ENCODE measurements at regions not wholly inside any gene's neighbourhood (a gene's known extent, or its start where the extent isn't known, plus 50 kb on each side); places are given as distances from the start of the nearest gene placed in this dataset.

GRCh38 chr7:57204411-57204811 lies 72.2 kb upstream of the ZNF479 start:
- TF ChIP-seq ZNF274 (IDR thresholded peaks at IDR 0.05; ENCODE audit: low read depth, low read length) (no peak), SUZ12 (IDR thresholded peaks at IDR 0.05; ENCODE audit: extremely low read depth, insufficient read depth, insufficient read length) (no peak), YY1 (IDR thresholded peaks at IDR 0.05; ENCODE audit: insufficient read depth, insufficient read length) (no peak)
- Histone ChIP-seq H3K9ac (ENCODE audit: insufficient read length, low read depth) (no peak overlapping the region), H3K36me3 (ENCODE audit: insufficient read depth, insufficient read length, low read length) (no peaks in the 10 kb centered on the region), H3K4me3 (ENCODE audit: insufficient read length, low read depth) (no peak overlapping the region), H3K4me1 (ENCODE audit: insufficient read depth, insufficient read length) (no peaks in the 10 kb centered on the region), H3K9me3 (ENCODE audit: insufficient read depth, low read length) (no peaks in the 10 kb centered on the region), H3K27me3 (ENCODE audit: insufficient read depth, insufficient read length) (no peaks in the 10 kb centered on the region)
- DNase-seq (ENCODE audit: low read depth, low spot score): no peak

- Histone ChIP-seq H3K36me3 (ENCODE audit: insufficient read depth, insufficient read length, low read length) (no peaks in the 10 kb centered on the region), H3K9me3 (ENCODE audit: insufficient read depth, low read length) (no peaks in the 10 kb centered on the region), H3K4me3 (ENCODE audit: insufficient read length, low read depth) (no peak overlapping the region), H3K4me1 (ENCODE audit: insufficient read depth, insufficient read length) (no peaks in the 10 kb centered on the region), H3K9ac (ENCODE audit: insufficient read length, low read depth) (no peak overlapping the region), H3K27me3 (ENCODE audit: insufficient read depth, insufficient read length) (no peaks in the 10 kb centered on the region)
- no peak for TF ChIP-seq ZNF274 (IDR thresholded peaks at IDR 0.05; ENCODE audit: low read depth, low read length)
- DNase-seq (ENCODE audit: low read depth, low spot score): no peak
Observed at GRCh38 chr7:57205000-57205399, 72.8 kb upstream of the ZNF479 start.

DNA sequence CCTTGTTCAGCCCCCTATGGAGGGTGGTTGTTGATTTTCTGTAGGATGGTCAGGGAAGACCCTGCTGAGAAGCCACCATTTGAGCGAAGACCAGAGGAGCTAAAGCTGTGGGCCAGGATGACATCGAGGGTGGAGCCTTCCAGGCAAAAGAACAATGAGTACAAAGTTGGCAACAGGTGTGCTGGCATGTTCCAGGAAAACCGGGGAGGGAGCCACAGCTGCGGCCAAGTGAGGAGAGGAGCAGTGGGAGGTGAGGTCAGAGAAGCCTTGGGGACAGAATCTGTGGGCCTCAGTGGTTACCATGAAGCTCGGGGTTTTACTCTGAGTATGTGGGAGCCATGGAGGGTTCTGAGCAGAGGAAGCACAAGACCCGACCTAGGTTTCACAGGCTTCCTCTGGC lies 75.6 kb upstream of the ZNF479 start:
- Histone ChIP-seq H3K9me3 (ENCODE audit: insufficient read depth, low read length) (no peaks in the 10 kb centered on the region), H3K27me3 (ENCODE audit: insufficient read depth, insufficient read length) (peaks cover 10% of the 10 kb centered on the region), H3K4me1 (ENCODE audit: insufficient read depth, insufficient read length) (no peaks in the 10 kb centered on the region), H3K9ac (ENCODE audit: insufficient read length, low read depth) (no peak overlapping the region), H3K4me3 (ENCODE audit: insufficient read length, low read depth) (no peak overlapping the region), H3K36me3 (ENCODE audit: insufficient read depth, insufficient read length, low read length) (no peaks in the 10 kb centered on the region)
- DNase-seq (ENCODE audit: low read depth, low spot score): no peak
- no peak for TF ChIP-seq YY1 (IDR thresholded peaks at IDR 0.05; ENCODE audit: insufficient read depth, insufficient read length)
- TF ChIP-seq SUZ12 (IDR thresholded peaks at IDR 0.05; ENCODE audit: extremely low read depth, insufficient read depth, insufficient read length): no peak
- no peak for TF ChIP-seq ZNF274 (IDR thresholded peaks at IDR 0.05; ENCODE audit: low read depth, low read length)

GRCh38 chr7:57210212-57210611 lies 78.0 kb upstream of the ZNF479 start:
- Histone ChIP-seq H3K4me1 (ENCODE audit: insufficient read depth, insufficient read length) (no peaks in the 10 kb centered on the region), H3K27me3 (ENCODE audit: insufficient read depth, insufficient read length) (peaks cover 10% of the 10 kb centered on the region), H3K9me3 (ENCODE audit: insufficient read depth, low read length) (no peaks in the 10 kb centered on the region), H3K9ac (ENCODE audit: insufficient read length, low read depth) (no peak overlapping the region), H3K4me3 (ENCODE audit: insufficient read length, low read depth) (no peak overlapping the region), H3K36me3 (ENCODE audit: insufficient read depth, insufficient read length, low read length) (no peaks in the 10 kb centered on the region)
- TF ChIP-seq ZNF274 (IDR thresholded peaks at IDR 0.05; ENCODE audit: low read depth, low read length) (no peak), YY1 (IDR thresholded peaks at IDR 0.05; ENCODE audit: insufficient read depth, insufficient read length) (no peak), SUZ12 (IDR thresholded peaks at IDR 0.05; ENCODE audit: extremely low read depth, insufficient read depth, insufficient read length) (no peak)
- no peak for DNase-seq (ENCODE audit: low read depth, low spot score)

GRCh38 chr7:57210871-57211270 lies 78.6 kb upstream of the ZNF479 start:
- H3K9ac ChIP-seq (ENCODE audit: insufficient read length, low read depth): no peak overlapping the region
- no peaks in the 10 kb centered on the region for H3K9me3 ChIP-seq (ENCODE audit: insufficient read depth, low read length)
- H3K4me3 ChIP-seq (ENCODE audit: insufficient read length, low read depth): no peak overlapping the region
- H3K36me3 ChIP-seq (ENCODE audit: insufficient read depth, insufficient read length, low read length): no peaks in the 10 kb centered on the region
- TF ChIP-seq ZNF274 (IDR thresholded peaks at IDR 0.05; ENCODE audit: low read depth, low read length) (no peak), SUZ12 (IDR thresholded peaks at IDR 0.05; ENCODE audit: extremely low read depth, insufficient read depth, insufficient read length) (no peak), YY1 (IDR thresholded peaks at IDR 0.05; ENCODE audit: insufficient read depth, insufficient read length) (no peak)
- peaks cover 10% of the 10 kb centered on the region for H3K27me3 ChIP-seq (ENCODE audit: insufficient read depth, insufficient read length)
- DNase-seq (ENCODE audit: low read depth, low spot score): no peak
- no peaks in the 10 kb centered on the region for H3K4me1 ChIP-seq (ENCODE audit: insufficient read depth, insufficient read length)

GRCh38 chr7:57211428-57212100 lies 79.3 kb upstream of the ZNF479 start:
- TF ChIP-seq YY1 (IDR thresholded peaks at IDR 0.05; ENCODE audit: insufficient read depth, insufficient read length): no peak
- no peak for TF ChIP-seq SUZ12 (IDR thresholded peaks at IDR 0.05; ENCODE audit: extremely low read depth, insufficient read depth, insufficient read length)
- no peak for TF ChIP-seq ZNF274 (IDR thresholded peaks at IDR 0.05; ENCODE audit: low read depth, low read length)
- H3K4me3 ChIP-seq (ENCODE audit: insufficient read length, low read depth): no peak overlapping the region
- H3K9me3 ChIP-seq (ENCODE audit: insufficient read depth, low read length): no peaks in the 10 kb centered on the region

GRCh38 chr7:57215423-57215822 lies 83.2 kb upstream of the ZNF479 start:
- H3K4me3 ChIP-seq (ENCODE audit: insufficient read length, low read depth): no peak overlapping the region
- TF ChIP-seq ZNF274 (IDR thresholded peaks at IDR 0.05; ENCODE audit: low read depth, low read length) (no peak), YY1 (IDR thresholded peaks at IDR 0.05; ENCODE audit: insufficient read depth, insufficient read length) (no peak), SUZ12 (IDR thresholded peaks at IDR 0.05; ENCODE audit: extremely low read depth, insufficient read depth, insufficient read length) (no peak)
- no peak for DNase-seq (ENCODE audit: low read depth, low spot score)

More at GRCh38 chr7:57211428-57212100, 79.3 kb upstream of the ZNF479 start:
- DNase-seq (ENCODE audit: low read depth, low spot score): no peak
- Histone ChIP-seq H3K36me3 (ENCODE audit: insufficient read depth, insufficient read length, low read length) (no peaks in the 10 kb centered on the region), H3K4me1 (ENCODE audit: insufficient read depth, insufficient read length) (no peaks in the 10 kb centered on the region), H3K27me3 (ENCODE audit: insufficient read depth, insufficient read length) (peaks cover 10% of the 10 kb centered on the region), H3K9ac (ENCODE audit: insufficient read length, low read depth) (no peak overlapping the region)

More at GRCh38 chr7:57215423-57215822, 83.2 kb upstream of the ZNF479 start:
- no peaks in the 10 kb centered on the region for H3K4me1 ChIP-seq (ENCODE audit: insufficient read depth, insufficient read length)
- no peak overlapping the region for H3K9ac ChIP-seq (ENCODE audit: insufficient read length, low read depth)
- no peaks in the 10 kb centered on the region for H3K36me3 ChIP-seq (ENCODE audit: insufficient read depth, insufficient read length, low read length)
- H3K9me3 ChIP-seq (ENCODE audit: insufficient read depth, low read length): no peaks in the 10 kb centered on the region
- peaks cover 15% of the 10 kb centered on the region for H3K27me3 ChIP-seq (ENCODE audit: insufficient read depth, insufficient read length)

Data from NT2/D1 (cell line).